ENCODE measurements at regions not wholly inside any gene's neighbourhood (a gene's known extent, or its start where the extent isn't known, plus 50 kb on each side); places are given as distances from the start of the nearest gene placed in this dataset.

- ATAC-seq (replicated peaks in 1 of 2) = no peak
- no peak for DNase-seq
- Mint-ChIP-seq H3K27ac (no peak overlapping the region), H3K4me3 (no peak overlapping the region), H3K36me3 (ENCODE audit: insufficient read depth in 2 of 2) (peaks cover 0 to 2% of the 10 kb centered on the region in 2 donors), H3K9me3 (peaks cover 0 to 2% of the 10 kb centered on the region in 2 donors), H3K4me1 (ENCODE audit: low read depth) (no peaks in the 10 kb centered on the region), H3K27me3 (ENCODE audit: low read depth) (no peaks in the 10 kb centered on the region)
These were observed 963.7 kb upstream of the CRIM1 start for GRCh38 chr2:35391736-35392442.

GRCh38 chr2:35378791-35379190 is 976.8 kb upstream of the CRIM1 start:
- H3K4me1 Mint-ChIP-seq (ENCODE audit: low read depth) = no peaks in the 10 kb centered on the region
- H3K36me3 Mint-ChIP-seq (ENCODE audit: insufficient read depth in 2 of 2) = no peaks in the 10 kb centered on the region
- H3K27me3 Mint-ChIP-seq (ENCODE audit: low read depth) = no peaks in the 10 kb centered on the region
- ATAC-seq (replicated peaks in 1 of 2) (no peak), DNase-seq (no peak)
- H3K27ac Mint-ChIP-seq = no peak overlapping the region
- peaks cover 0 to 2% of the 10 kb centered on the region in 2 donors for H3K9me3 Mint-ChIP-seq
- H3K4me3 Mint-ChIP-seq = no peak overlapping the region

- H3K4me3 Mint-ChIP-seq = no peak overlapping the region
- no peaks in the 10 kb centered on the region for H3K27me3 Mint-ChIP-seq (ENCODE audit: low read depth)
- H3K4me1 Mint-ChIP-seq (ENCODE audit: low read depth) = no peaks in the 10 kb centered on the region
- H3K9me3 Mint-ChIP-seq = peaks cover 0 to 2% of the 10 kb centered on the region in 2 donors
- no peaks in the 10 kb centered on the region for H3K36me3 Mint-ChIP-seq (ENCODE audit: insufficient read depth in 2 of 2)
- no peak overlapping the region for H3K27ac Mint-ChIP-seq
- no peak for DNase-seq
- ATAC-seq (replicated peaks in 1 of 2) = no peak
These were observed 980.7 kb upstream of the CRIM1 start for GRCh38 chr2:35374845-35375244.

DNA sequence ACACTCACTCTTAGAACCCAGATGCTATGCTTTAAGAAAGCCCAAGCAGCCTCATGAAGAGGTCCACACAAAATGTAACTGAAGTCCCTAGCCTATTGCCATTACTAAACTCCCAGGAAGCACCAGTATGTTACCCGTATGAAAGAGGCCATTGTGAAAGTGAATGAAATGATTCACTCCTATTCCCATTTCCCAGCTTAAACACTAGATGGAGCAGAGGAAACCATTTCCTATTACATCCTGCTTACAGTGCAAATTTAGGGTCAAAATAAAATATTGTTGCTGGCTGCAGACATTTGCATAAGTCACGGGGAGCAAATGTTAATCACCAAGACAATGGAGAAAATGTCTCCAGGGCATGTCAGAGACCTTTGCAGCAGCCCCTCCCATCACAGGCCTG is 989.7 kb upstream of the CRIM1 start:
- H3K4me1 Mint-ChIP-seq (ENCODE audit: low read depth) = no peaks in the 10 kb centered on the region
- no peak overlapping the region for H3K27ac Mint-ChIP-seq
- ATAC-seq (replicated peaks in 1 of 2) (no peak), DNase-seq (no peak)
- H3K9me3 Mint-ChIP-seq = peaks cover 3 to 4% of the 10 kb centered on the region in 2 donors
- no peaks in the 10 kb centered on the region for H3K36me3 Mint-ChIP-seq (ENCODE audit: insufficient read depth in 2 of 2)
- H3K27me3 Mint-ChIP-seq (ENCODE audit: low read depth) = no peaks in the 10 kb centered on the region
- H3K4me3 Mint-ChIP-seq = no peak overlapping the region

- Mint-ChIP-seq H3K36me3 (ENCODE audit: insufficient read depth in 2 of 2) (no peaks in the 10 kb centered on the region), H3K4me3 (no peak overlapping the region), H3K27ac (no peak overlapping the region), H3K9me3 (peaks cover 2 to 8% of the 10 kb centered on the region in 2 donors), H3K27me3 (ENCODE audit: low read depth) (no peaks in the 10 kb centered on the region), H3K4me1 (ENCODE audit: low read depth) (no peaks in the 10 kb centered on the region)
- DNase-seq (no peak), ATAC-seq (replicated peaks in 1 of 2) (no peak)
These were observed 999.2 kb upstream of the CRIM1 start for GRCh38 chr2:35356332-35356731.

GRCh38 chr2:35355056-35355455 is 1000.5 kb upstream of the CRIM1 start:
- H3K36me3 Mint-ChIP-seq (ENCODE audit: insufficient read depth in 2 of 2) = no peaks in the 10 kb centered on the region
- H3K27ac Mint-ChIP-seq = no peak overlapping the region
- H3K4me1 Mint-ChIP-seq (ENCODE audit: low read depth) = no peaks in the 10 kb centered on the region
- DNase-seq = no peak
- H3K4me3 Mint-ChIP-seq = no peak overlapping the region
- H3K27me3 Mint-ChIP-seq (ENCODE audit: low read depth) = no peaks in the 10 kb centered on the region
- ATAC-seq (replicated peaks in 1 of 2) = no peak
- peaks cover 2 to 6% of the 10 kb centered on the region in 2 donors for H3K9me3 Mint-ChIP-seq

DNA sequence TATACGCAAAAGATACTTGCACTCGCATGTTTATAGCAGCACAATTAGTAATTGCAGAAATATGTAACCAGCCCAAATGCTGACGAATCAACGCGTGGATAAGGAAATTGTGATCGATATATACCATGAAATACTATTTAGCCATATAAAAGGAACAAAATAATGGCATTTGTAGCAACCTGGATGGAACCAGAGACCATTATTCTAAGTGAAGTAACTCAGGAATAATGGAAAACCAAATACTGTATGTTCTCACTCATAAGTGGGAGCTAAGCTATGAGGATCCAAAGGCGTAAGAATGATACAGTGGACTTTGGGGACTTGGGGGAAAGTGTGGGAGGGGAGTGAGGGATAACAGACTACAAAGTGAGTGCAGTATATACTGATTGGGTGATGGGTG is 1008.0 kb upstream of the CRIM1 start:
- H3K9me3 Mint-ChIP-seq = peaks cover under 1 to 2% of the 10 kb centered on the region in 2 donors
- DNase-seq = no peak
- no peak overlapping the region for H3K4me3 Mint-ChIP-seq
- H3K27ac Mint-ChIP-seq = no peak overlapping the region
- H3K27me3 Mint-ChIP-seq (ENCODE audit: low read depth) = no peaks in the 10 kb centered on the region
- peaks cover 0 to 2% of the 10 kb centered on the region in 2 donors for H3K36me3 Mint-ChIP-seq (ENCODE audit: insufficient read depth in 2 of 2)
- ATAC-seq (replicated peaks in 1 of 2) = no peak
- no peaks in the 10 kb centered on the region for H3K4me1 Mint-ChIP-seq (ENCODE audit: low read depth)

- Mint-ChIP-seq H3K4me1 (ENCODE audit: low read depth) (no peaks in the 10 kb centered on the region), H3K27me3 (ENCODE audit: low read depth) (no peaks in the 10 kb centered on the region), H3K27ac (no peak overlapping the region), H3K9me3 (peaks cover 0 to 1% of the 10 kb centered on the region in 2 donors), H3K36me3 (ENCODE audit: insufficient read depth in 2 of 2) (peaks cover 0 to 3% of the 10 kb centered on the region in 2 donors), H3K4me3 (no peak overlapping the region)
- ATAC-seq (replicated peaks in 1 of 2) = no peak
- DNase-seq = no peak
These were observed 1012.4 kb upstream of the CRIM1 start for GRCh38 chr2:35343135-35343534.

GRCh38 chr2:35339211-35339610 is 1016.4 kb upstream of the CRIM1 start:
- Mint-ChIP-seq H3K4me3 (no peak overlapping the region), H3K27ac (no peak overlapping the region), H3K4me1 (ENCODE audit: low read depth) (no peaks in the 10 kb centered on the region), H3K36me3 (ENCODE audit: insufficient read depth in 2 of 2) (peaks cover 0 to 3% of the 10 kb centered on the region in 2 donors), H3K9me3 (peaks cover 0 to 1% of the 10 kb centered on the region in 2 donors), H3K27me3 (ENCODE audit: low read depth) (no peaks in the 10 kb centered on the region)
- ATAC-seq (replicated peaks in 1 of 2) (no peak), DNase-seq (no peak)

DNA sequence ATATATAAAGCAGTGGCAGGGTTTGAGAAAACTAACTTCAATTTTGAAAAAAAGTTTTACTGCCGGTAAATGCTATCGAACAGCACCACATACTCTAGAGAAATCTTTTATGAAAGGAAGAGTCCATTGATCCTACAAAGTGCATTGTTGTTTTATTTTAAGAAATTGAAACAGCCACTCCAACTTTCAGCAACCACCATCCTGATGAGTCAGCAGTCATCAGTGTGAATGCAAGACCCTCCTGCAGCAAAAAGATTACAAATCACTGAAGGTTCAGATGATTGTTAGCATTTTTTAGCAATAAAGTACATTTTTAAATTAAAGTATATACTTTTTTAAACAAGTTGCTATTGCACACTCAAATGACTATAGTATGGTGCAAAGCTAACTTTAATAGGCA is 1017.7 kb upstream of the CRIM1 start:
- DNase-seq (no peak), ATAC-seq (replicated peaks in 1 of 2) (no peak)
- Mint-ChIP-seq H3K27ac (no peak overlapping the region), H3K36me3 (ENCODE audit: insufficient read depth in 2 of 2) (peaks cover 0 to 3% of the 10 kb centered on the region in 2 donors), H3K4me3 (no peak overlapping the region), H3K27me3 (ENCODE audit: low read depth) (no peaks in the 10 kb centered on the region), H3K4me1 (ENCODE audit: low read depth) (no peaks in the 10 kb centered on the region), H3K9me3 (peaks cover 0 to 1% of the 10 kb centered on the region in 2 donors)

- ATAC-seq (replicated peaks in 1 of 2) (no peak), DNase-seq (no peak)
- no peak overlapping the region for H3K27ac Mint-ChIP-seq
- no peak overlapping the region for H3K4me3 Mint-ChIP-seq
- H3K9me3 Mint-ChIP-seq = peaks cover 0 to 4% of the 10 kb centered on the region in 2 donors
- H3K27me3 Mint-ChIP-seq (ENCODE audit: low read depth) = no peaks in the 10 kb centered on the region
- no peaks in the 10 kb centered on the region for H3K4me1 Mint-ChIP-seq (ENCODE audit: low read depth)
- no peaks in the 10 kb centered on the region for H3K36me3 Mint-ChIP-seq (ENCODE audit: insufficient read depth in 2 of 2)
These were observed 1041.5 kb upstream of the CRIM1 start for GRCh38 chr2:35314049-35314448.

- H3K27me3 Mint-ChIP-seq (ENCODE audit: low read depth) = no peaks in the 10 kb centered on the region
- DNase-seq = no peak
- ATAC-seq (replicated peaks in 1 of 2) = no peak
- no peak overlapping the region for H3K27ac Mint-ChIP-seq
- H3K9me3 Mint-ChIP-seq = peaks cover 0 to 3% of the 10 kb centered on the region in 2 donors
- no peak overlapping the region for H3K4me3 Mint-ChIP-seq
- H3K4me1 Mint-ChIP-seq (ENCODE audit: low read depth) = no peaks in the 10 kb centered on the region
- H3K36me3 Mint-ChIP-seq (ENCODE audit: insufficient read depth in 2 of 2) = no peaks in the 10 kb centered on the region
These were observed 1054.2 kb upstream of the CRIM1 start for GRCh38 chr2:35301369-35301768.

- DNase-seq (no peak), ATAC-seq (replicated peaks in 1 of 2) (no peak)
- no peaks in the 10 kb centered on the region for H3K4me1 Mint-ChIP-seq (ENCODE audit: low read depth)
- peaks cover 3 to 7% of the 10 kb centered on the region in 2 donors for H3K9me3 Mint-ChIP-seq
- H3K36me3 Mint-ChIP-seq (ENCODE audit: insufficient read depth in 2 of 2) = no peaks in the 10 kb centered on the region
- no peaks in the 10 kb centered on the region for H3K27me3 Mint-ChIP-seq (ENCODE audit: low read depth)
- H3K27ac Mint-ChIP-seq = no peak overlapping the region
- no peak overlapping the region for H3K4me3 Mint-ChIP-seq
These were observed 1057.1 kb upstream of the CRIM1 start for GRCh38 chr2:35298493-35298892.

DNA sequence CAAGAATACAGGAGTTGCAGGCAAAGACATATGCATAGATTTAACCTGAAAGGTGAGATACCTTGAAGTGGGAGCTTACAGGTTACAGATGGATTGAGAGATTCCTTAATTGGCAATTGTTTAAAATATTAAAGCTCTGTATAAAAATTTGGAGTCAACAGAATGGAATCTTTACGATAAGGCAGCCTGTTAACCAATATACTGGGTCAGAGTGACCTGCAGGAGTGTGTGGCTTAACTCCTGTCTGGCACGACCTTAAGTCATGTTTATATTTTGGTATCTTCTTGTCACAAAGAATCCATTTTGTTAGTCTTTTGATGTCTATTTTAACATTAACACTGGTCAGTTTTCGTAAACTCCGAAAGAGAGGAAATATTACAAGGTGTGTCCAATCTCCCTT is 1058.2 kb upstream of the CRIM1 start:
- Mint-ChIP-seq H3K27ac (no peak overlapping the region), H3K36me3 (ENCODE audit: insufficient read depth in 2 of 2) (no peaks in the 10 kb centered on the region), H3K9me3 (peaks cover 3 to 7% of the 10 kb centered on the region in 2 donors), H3K4me3 (no peak overlapping the region), H3K4me1 (ENCODE audit: low read depth) (no peaks in the 10 kb centered on the region), H3K27me3 (ENCODE audit: low read depth) (no peaks in the 10 kb centered on the region)
- ATAC-seq (replicated peaks in 1 of 2) (no peak), DNase-seq (no peak)
